HFF-Myc (cell line): ENCODE measurements at regions not wholly inside any gene's neighbourhood (a gene's known extent, or its start where the extent isn't known, plus 50 kb on each side); places are given as distances from the start of the nearest gene placed in this dataset.

Experiments
- DNase-seq: peaks from one replicate; pipeline ENCODE4 v3.0.0-alpha.2; 2011; ENCODE audit warnings: low read depth; ENCODE audit errors: extremely low read depth
- H3K4me3 ChIP-seq: replicated peaks from 2 replicates; pipeline ENCODE4 v1.5.1; 2011; ENCODE audit warnings: low read depth, mild to moderate bottlenecking, control low read depth, low read length
- CTCF ChIP-seq: IDR thresholded peaks from 2 replicates; pipeline ENCODE4 v1.5.1; 2012; ENCODE audit warnings: mild to moderate bottlenecking, low read depth, low read length, control low read depth; ENCODE audit errors: missing control alignments

DNA sequence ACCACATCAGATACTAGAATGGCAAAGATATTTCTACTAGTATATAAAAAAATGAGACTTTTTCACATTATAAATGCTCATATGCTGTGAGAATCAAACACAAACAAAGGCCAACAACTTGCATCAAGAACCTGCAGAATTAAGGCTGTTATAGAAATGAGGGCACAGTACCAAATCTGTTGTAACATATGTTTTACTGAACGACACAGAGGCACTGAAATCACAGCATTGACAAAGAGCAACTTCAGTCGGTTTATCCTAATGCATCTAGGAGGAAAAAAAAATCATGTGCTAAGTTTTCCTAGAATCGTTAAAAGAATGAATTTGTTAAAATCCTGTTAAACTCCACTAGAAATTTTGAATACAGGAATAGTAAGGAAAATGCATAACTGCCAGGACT, 617.4 kb upstream of the NETO1 start:
- no peak for DNase-seq

DNA sequence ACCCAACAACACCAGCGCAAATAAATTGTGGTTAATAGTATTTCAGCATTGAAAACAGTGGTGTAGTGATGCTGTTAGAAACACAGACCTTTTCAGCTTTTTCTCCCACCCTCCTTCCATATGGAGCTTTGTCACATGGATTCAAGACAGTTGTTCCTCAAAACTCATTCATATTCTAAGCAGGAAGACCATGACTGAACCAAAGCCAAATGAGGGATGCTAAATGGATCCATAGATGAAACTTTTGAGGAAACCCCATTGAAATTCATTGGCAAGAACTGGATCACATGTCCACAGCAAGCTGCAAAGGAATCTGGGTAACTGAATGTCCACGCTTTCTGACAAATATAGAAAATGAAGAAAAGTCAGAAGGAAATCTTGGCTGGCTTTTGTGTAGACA, 615.1 kb upstream of the NETO1 start:
- DNase-seq, result no peak
- no peak for TF ChIP-seq CTCF
- H3K4me3 ChIP-seq, result no peak overlapping the region

More for the DNA sequence above, 617.4 kb upstream of the NETO1 start:
- no peak overlapping the region for H3K4me3 ChIP-seq
- no peak for TF ChIP-seq CTCF

GRCh38 chr18:73479477-73479876, 611.7 kb upstream of the NETO1 start:
- no peak overlapping the region for H3K4me3 ChIP-seq
- no peak for TF ChIP-seq CTCF
- no peak for DNase-seq

- TF ChIP-seq CTCF, result no peak
- no peak for DNase-seq
- no peak overlapping the region for H3K4me3 ChIP-seq
These were observed 610.4 kb upstream of the NETO1 start for GRCh38 chr18:73478191-73478590.

DNA sequence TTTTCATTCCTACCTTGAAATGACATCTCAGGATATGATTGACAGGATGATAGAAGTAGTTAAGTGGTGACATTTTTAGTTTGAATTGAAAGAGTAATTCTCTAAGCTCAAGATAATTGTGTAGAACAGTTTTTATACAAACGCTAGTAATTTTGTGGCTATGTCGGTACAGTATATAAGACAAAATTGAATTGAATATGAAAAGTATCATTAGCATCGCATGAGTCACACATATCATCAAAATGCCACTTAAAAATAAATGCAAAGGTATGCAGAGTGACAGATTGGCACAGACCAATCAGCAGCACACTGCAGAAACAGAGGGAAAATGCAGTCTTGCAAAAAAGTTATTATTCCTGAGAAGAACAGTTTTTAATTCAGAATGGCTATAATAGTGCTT, 608.2 kb upstream of the NETO1 start:
- no peak overlapping the region for H3K4me3 ChIP-seq
- no peak for DNase-seq
- TF ChIP-seq CTCF, result no peak

DNA sequence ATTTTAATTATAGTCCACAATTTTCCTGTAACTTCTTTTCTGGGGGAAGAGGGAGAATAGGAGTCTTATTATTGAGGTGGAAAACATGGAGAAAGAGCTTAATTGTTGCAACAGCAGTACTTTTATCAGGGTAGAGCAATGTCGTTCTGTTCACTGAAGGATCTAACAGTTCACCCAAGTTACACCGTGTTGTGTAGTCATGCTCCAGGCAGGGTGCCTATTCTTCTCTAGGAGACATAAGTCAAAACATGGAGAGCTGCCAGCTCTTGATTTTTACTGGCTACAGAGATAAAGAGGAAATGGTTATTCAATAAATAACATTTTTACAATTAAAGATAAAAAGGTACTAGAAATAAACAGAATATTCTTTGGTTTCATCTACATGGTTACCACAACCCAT, 594.3 kb upstream of the NETO1 start:
- DNase-seq, result peak; percentile 37
- H3K4me3 ChIP-seq, result no peak overlapping the region
- no peak for TF ChIP-seq CTCF

DNA sequence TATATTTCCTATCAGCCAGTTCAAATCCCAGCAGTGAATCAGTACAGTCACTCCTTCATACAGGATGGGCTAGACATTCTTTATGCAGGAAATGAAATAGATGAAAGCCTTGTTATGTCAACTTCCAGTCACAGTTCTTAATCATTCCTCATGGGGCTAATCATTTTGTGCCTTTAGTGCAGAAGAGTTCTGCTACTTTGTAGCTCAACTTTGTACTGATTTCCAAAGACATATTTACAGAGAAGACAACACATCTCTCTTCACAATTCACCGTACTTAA, 593.9 kb upstream of the NETO1 start:
- no peak for TF ChIP-seq CTCF
- DNase-seq, result peak; percentile 9
- H3K4me3 ChIP-seq, result no peak overlapping the region
